GM19240 (cell line): ENCODE measurements at regions not wholly inside any gene's neighbourhood (a gene's known extent, or its start where the extent isn't known, plus 50 kb on each side); places are given as distances from the start of the nearest gene placed in this dataset.
"Not testable (repeated sequence)": the region's sequence is repeated elsewhere in the genome, so short reads cannot be mapped to it uniquely, and the experiment has no call there.

Experiments
- DNase-seq: peaks from one replicate; pipeline ENCODE4 v3.0.0; 2011; ENCODE audit warnings: low spot score; ENCODE audit not compliant: insufficient read length

DNA sequence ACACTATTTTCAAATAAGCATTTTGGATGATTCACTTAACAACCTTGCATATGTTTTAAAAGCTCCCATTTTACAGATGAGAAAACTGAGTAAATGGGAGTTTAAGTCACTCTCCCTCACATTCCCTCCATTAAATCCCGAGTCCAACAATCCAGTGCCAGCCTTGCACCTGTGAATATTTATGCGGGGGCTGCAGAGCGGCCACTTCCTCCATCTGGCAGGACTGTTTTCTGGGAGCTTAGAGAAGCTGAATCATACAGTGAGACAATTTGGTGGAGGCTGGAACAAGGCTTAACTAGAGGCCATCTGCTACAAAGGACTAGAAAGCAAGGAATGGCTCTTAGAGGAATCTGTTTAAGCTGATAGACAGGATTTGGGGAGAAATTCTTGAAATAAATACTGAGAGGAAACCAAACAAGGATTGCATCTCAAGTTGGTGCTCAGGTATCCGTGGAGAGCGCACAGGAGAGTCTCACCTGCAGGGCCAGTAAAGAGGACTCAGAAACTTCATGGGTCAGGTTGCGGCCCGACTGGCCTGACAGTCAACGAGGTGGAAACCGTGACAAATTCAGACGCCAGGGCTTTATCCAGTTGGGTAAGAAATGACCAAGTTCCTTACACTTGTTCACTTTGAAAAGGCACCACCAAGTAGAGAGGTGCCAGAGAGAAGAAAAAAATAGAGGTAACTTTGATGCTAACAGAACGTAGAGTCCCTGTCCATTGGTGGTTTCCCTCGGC is 478.5 kb downstream of the QKI start:
- no peak for DNase-seq

DNA sequence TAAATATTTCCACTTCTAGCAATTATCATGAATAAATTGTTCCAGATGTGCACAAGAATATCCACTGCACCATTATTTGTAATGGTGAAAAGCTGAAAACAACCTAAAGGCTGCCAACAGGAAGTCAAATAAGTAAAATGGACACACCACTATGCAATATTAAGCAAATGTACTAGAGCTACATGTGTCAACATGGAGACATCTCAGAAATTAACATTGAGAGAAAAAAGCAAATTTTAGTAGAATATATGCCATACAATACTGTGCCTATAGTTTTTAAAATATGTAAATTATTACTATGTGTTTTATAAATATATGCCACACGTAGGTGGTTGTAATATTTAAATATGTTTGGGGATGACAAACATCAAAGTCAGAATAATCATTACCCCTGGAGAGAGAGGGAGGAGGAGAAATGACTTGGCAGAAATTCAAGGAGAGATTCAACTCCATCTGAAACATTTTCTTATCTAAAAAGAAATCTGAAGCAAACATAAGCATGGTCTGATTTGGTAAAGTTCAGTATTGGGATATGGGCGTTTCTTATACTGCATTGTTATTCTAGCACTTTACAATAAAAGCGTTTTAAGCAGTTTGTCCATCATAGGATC is 475.5 kb downstream of the QKI start:
- DNase-seq: no peak

DNA sequence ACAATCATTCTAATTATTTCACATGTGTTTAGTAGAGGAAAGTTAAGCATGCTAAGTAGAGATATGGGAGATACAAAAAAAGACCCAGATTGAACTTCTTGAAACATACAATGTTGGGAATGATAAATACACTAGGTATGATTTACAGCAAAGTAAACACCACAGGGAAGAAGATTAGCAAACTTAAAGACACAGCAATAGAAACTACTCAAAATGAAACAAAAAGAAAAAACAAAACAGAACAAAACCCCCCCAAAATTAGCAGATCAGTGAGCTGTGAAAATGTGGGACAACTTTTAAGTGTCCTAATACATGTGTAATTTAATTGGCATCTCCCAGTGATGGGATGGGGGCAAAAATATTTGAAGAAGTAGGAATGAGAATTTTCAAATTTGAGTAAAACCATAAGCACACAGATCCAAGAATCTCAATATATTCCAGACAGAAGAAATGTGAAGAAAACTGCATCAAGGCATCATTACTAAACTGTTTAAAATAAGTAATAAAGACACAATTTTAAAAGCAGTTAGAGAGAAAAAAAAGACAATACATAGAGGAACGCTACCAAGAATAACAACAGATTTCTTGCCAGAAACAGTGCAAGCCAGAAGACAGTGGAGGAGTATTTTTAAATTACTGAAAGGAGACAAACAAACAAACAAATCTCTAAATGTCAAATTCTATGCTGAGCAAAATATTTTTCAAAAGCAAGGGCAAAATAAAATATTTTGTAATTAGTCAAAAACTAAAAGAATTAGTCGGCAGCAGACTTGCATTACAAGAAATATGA is 473.7 kb downstream of the QKI start:
- DNase-seq: no peak

DNA sequence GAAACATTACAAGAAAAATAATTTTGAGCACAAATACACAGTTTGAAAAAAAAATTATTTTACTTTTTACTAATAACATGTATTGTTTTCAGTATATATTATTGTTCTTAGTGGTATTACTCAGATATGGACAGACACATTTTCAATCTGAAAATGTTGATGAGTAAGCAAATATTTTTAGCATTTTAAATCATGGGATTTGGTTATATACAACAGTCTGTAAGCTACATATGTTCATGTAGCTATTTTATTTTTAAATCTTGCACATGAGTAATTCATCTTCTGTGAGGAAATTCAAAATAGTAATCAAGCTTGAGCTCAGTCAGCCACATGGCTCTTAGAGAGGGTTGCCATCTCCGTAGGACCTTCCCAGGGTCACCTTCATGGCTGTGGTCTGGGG is 471.9 kb downstream of the QKI start:
- no peak for DNase-seq

DNA sequence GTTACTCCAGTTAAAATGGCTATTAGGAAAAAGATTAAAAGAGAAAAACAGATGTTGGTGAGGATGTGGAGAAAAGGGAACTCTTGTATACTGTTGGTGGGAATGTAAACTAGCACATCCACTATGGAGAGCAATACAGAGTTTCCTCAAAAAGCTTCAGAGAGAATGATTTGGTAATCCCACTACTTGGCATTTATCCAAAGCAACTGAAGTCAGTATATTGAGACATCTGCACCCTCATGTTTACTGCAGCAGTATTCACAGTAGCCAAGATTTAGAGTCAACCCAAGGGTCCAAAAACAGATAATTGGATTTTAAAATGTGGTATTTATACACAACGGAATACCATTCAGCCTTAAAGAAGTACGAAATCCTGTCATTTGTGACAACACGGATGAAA is 469.5 kb downstream of the QKI start:
- DNase-seq: no peak

DNA sequence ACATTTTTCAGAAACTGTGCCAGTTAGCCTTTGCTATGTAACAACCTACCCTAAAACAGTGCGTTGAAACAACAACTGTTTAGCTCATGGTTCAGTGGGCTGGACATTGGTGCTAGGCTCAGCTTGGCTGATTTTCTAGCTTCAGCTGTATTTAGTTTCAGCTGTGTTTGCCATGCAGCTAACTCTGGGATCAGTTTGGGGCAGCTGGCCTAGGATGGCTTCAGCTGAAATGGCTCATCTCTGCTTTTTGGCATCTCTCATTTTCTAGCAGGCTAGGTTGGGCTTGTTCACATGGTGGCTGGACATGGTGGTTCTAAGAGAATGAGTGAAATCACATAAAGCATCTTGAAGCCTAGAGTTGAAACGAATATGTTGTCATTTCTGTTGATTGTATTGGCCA is 464.2 kb downstream of the QKI start:
- DNase-seq: no peak

DNA sequence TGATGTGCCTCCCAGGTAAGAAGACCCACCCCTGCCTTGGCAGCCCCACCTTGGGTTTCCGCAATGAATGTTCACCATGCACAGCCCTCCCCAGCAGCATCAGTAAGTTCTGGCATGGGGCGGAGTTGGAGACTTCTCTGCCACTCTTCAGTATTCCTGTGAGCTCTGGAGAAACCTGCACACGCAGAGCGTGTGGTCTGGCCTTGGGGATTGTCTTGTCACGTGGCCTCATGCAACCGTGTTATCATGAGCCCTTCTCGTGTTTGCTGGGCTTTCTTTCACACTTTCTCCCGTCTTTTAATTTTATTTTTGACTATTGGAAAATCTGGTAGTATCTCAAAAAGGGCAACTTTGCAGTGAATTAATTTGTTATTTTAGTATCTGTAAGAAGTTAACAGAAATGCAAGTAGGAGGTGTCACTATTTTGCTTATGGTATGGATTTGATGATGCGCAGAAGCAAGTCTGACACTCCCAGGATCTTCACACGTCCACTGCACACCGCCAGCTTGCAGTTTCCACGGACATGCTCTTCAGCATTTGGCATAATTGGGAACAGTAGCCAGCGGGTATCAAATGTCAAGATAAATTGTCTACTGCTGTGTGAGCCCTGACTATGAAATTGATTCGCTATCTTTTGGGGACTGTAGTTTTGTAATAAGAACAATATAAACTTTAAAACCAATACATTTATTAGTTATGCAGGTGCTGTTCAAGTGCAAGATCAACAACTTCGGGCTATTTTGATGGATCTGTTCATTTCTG is 463.5 kb downstream of the QKI start:
- DNase-seq: no peak

DNA sequence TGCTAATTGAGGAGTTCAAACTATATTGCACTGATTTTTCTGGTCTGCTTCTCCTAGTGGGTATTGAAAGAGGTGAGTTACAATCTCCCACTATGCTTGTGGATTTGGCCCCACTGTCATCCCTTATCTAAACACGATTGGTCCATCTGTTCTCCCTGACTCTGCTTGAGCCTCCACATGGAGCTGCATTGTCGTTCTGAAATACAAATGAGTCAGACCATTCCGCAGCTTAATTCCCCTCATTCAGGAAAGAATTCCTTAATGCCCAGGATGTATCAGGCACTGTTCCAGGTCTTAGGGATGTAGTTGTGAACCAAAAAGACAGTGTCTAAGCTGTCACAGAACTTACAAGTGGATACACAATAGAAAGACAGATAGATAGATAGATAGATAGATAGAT is 461.9 kb downstream of the QKI start:
- DNase-seq: no peak

DNA sequence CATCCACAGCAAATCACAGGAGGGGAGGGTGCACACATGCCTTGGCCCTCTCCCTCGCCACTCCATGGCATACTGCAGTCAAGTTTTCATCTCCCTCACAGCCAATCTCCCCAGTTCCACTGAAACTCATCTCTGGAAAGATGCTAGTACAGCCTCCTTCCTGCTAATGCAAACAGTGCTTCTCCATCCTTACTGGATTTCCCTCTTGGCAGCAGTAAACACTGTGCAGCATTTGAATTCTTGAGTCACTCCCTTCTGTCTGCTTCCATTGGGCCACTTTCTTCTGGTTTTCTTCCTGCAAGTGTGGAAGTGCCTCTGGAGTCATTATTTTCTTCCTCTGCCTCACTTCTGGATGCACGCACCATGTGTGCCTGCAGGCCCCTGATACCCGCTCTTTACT is 460.3 kb downstream of the QKI start:
- no peak for DNase-seq

DNA sequence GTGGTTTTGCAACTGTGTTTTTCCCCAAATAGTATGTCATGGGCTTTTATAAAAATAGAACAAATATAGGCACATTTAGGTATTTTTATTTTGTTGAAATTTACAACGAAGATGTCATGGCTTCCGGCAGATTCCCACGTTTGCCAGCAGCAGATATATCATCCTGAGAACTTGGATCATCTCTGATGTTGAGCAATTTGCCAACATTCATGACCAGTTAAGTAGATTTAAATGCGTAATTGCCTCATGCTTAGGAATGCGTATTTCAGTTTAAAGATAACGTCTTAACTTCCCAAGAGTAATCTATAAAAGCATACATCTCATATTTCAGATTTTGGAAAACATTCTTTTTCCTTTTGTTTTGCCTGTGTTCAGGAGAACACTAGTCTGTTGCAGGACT is 457.8 kb downstream of the QKI start:
- DNase-seq: no peak

DNA sequence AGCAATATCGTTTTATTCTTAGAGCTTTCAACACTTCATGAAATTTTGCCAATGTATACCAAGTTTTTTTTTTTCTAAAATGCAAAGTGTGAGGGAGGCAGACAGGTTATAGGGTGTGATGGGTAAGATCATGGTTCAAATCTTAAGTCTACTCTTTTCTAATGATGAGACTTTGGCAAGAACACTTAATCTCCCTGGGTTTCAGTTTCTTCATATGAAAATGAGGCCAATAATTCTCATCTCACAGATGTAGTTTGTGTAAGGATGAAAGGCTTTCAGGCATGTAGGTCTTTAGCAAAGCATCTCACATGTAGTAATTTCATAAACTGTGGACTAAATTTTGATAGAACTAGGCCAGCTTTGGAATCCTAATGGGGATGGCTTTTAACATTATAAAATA is 457.1 kb downstream of the QKI start:
- no peak for DNase-seq

DNA sequence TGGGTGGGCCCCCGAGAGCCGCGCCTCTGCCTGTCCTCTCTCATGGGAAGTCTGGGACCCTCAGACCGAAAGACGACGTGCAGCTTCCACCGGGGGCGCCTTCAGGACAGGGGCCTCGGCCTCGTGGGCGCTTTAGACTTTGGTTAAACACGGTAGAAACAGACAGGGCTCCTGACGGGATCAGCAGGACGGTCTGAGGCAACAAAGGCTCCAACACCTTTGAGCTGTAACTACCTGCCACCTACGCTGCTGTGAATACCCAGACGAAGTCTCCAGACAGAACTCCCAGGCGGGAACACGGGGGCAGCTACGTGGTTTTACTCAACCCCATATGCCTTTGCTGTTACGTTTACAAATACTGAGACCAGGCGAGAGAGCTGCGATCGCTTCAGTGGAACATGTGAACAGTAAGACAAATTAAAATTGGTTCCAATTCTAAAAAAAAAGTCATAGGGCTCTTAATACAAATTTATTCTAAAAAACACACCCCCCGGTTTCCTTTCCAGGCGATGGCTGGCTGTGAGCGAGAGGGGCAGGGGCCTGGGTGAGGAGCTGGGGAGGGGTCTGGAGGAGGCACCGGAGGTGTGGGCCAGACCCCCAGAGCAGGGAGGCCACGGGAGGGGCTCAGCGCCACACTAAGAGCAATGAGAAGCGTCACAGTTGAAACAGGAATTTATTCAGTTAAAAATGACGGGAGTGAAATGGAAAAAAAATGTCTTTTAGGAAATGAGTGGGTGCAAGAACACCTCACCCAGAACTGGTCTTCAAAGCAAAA is 453.2 kb downstream of the QKI start:
- no peak for DNase-seq

DNA sequence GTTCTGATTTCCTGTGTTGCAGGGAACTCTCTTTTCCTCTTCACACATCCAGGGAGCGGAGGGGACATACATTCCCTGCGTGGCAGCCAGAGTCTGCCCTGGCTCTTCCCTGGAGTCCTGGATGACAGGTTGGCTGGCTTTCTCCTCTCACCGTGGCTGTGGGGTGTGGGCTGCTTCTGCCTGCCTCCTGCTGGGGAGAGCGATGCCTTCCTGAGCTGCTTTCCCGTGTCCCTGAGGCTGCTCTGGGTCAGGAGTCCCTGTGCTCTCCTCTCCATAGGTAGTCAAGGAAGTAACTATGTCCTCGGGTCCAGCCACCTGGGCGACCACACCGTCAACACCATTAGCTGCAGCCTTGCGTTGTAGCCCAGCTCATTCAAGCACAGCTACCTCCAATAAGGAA is 451.7 kb downstream of the QKI start:
- no peak for DNase-seq

DNA sequence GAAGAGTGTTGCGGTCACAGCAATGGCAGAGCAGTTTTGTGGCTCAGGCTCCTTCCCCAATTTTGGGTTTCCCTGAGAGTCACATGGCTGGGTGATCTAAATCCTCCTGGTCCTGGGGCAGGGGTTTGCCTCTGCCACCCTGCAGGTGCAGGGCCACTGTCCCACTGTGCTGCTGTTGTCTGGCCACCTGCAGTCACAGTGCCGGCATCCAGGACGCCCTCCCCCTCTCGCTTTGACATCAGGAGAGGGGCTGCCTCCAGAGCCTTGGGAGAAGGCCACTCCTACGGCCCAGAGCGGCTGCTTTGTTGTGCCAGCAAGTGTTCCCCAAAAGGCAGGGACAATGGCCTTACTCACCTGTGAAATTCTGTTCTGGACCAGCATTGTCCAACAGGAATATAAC is 449.0 kb downstream of the QKI start:
- no peak for DNase-seq

DNA sequence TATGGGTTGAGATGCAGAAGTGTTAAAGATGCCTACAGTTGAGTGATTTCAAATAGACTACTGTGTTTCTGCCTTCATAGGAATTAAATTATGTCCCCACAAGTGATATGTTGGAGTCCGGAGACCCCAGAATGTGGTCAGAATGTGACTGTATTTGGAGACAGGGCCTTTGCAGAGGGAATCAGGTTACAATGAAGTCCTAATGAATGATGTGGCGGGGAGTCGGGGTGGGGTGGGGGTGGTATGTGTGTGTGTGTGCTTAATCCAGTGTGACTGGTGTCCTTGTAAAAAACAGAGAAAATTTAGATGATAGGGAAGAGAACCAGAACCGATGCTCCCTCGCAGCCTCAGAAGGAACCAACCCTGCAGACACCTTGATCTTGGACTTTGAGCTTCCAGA is 448.2 kb downstream of the QKI start:
- no peak for DNase-seq

DNA sequence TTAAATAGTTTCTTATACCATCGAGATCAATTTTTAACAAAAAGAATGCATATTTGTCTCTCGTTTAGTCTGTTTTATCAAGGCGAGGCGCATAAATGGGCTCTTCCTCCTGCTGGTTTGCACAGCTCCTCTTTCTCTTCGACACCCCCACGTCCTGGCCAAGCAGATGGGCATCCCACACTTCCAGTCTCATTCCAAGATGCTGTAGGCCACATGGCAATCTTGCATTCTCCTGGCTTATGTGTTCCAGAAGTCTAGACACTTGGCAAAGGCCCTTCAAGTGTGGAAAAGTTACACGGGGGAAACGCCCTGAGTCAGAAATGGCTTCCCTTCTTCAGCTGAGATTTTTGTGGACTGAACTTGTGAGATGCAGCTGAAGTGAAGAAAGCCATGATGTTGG is 447.1 kb downstream of the QKI start:
- no peak for DNase-seq

DNA sequence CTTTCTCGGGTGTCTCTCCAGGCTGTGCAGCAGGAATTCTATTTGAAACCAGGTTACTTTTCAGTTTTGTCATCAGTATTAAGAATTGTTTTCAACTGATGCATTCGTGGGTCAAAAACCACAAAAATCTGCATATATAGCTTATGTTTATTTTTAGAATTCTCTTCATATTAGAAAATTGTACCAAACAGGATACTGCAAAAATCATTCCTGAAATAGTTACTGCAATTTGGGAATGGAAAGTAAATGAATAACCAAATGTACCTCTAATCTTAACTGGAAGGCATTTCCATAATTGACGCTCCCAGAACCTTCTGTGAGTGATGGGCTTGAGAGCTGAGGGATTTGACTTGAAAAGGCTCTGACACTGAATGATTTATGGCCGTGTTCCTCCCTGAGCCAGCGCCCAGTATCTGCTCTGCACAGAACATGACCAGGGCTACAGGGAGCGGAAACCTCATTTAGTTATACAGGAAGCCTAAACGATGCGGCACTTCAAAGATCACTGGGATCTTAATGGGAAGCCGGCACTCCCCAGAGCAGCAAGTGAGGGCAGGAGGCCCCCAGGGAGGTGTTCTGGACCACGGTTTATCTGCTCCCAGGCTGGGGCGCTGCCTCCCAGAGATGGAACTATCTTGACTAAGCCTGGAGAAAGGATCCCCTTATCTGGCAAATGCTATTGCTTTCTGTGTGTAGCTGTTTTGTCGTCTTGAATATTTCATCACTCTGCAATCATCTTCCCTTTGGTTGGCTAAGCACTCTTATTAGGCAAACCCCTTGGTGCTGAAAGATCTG is 446.0 kb downstream of the QKI start:
- no peak for DNase-seq

DNA sequence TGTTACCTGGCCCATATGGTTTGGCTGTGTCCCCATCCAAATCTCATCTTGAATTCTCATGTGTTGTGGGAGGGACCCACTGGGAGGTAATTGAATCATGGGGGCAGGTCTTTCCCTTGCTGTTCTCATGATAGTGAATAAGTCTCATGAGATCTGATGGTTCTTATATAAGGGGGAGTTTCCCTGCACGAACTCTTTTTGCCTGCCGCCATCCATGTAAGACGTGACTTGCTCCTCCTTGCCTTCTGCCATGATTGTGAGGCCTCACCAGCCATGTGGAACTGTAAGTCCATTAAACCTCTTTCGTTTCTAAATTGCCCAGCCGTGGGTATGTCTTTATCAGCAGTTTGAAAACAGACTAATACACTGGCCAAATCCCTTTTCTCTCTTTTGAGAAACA is 444.4 kb downstream of the QKI start:
- not testable (repeated sequence) for DNase-seq

DNA sequence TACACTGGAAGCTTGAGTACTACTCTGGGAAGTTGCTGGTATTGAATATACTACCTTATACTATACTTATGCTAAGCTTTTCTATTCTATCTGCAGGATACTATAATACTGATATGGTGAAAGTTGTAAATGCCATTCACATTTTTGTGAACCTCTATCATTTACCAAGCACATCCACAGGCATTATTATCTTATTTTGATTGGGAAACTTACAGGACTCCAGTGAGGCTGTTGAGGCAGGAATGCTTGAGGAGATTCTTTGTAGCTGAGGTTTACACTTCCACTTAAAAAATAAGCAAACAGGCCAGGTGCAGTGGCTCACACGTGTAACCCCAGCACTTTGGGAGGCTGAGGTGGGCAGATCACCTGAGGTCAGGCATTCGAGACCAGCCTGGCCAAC is 442.9 kb downstream of the QKI start:
- DNase-seq: no peak

DNA sequence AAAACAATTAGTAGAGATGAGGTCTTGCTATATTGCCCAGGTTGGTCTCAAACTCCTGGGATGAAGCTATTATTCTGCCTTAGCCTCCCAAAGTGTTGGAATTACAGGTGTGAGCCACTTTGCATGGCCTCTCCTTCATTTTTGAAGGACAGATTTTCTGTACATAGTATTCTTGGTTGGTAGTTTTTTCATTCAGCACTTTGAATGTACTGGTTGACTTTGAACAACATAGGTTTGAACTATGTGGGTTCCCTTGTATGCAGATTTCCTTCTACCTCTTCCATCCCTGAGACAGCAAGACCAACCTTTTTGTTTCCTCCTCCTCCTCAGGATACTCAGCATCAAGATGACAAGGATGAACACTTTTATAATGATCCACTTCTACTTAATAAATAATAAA is 436.4 kb downstream of the QKI start:
- DNase-seq: no peak
